SIG-M5 treated with dmso at 0.1 percent for 504 hours (cell line): ENCODE measurements at regions not wholly inside any gene's neighbourhood (a gene's known extent, or its start where the extent isn't known, plus 50 kb on each side); places are given as distances from the start of the nearest gene placed in this dataset.
A peak's percentile ranks its signal among the peaks of the same experiment; 100 is the strongest.

Experiments used
- DNase-seq: peaks from one replicate; lab custom pipeline; 2025; ENCODE audit not compliant: unreplicated experiment; lab: John Stamatoyannopoulos, UW

- DNase-seq = peak; percentile 56
These were observed 106.2 kb downstream of the SMIM20 start for GRCh38 chr4:26020083-26020668.

GRCh38 chr4:26020881-26021280 is 106.9 kb downstream of the SMIM20 start:
- DNase-seq = no peak

- no peak for DNase-seq
These were observed 107.7 kb downstream of the SMIM20 start for GRCh38 chr4:26021417-26022345.

GRCh38 chr4:26022346-26023202 is 108.6 kb downstream of the SMIM20 start:
- peak; percentile 10 for DNase-seq

- DNase-seq = no peak
These were observed 109.4 kb downstream of the SMIM20 start for GRCh38 chr4:26023203-26023972.

GRCh38 chr4:26024079-26024478 is 110.1 kb downstream of the SMIM20 start:
- DNase-seq = no peak

GRCh38 chr4:26028133-26028792 is 114.2 kb downstream of the SMIM20 start:
- DNase-seq = no peak

- no peak for DNase-seq
These were observed 115.0 kb downstream of the SMIM20 start for GRCh38 chr4:26028793-26029567.

- no peak for DNase-seq
These were observed 115.6 kb downstream of the SMIM20 start for GRCh38 chr4:26029568-26030131.

GRCh38 chr4:26030260-26030667 is 116.2 kb downstream of the SMIM20 start:
- no peak for DNase-seq

- DNase-seq = no peak
These were observed 116.8 kb downstream of the SMIM20 start for GRCh38 chr4:26030780-26031179.

- no peak for DNase-seq
These were observed 117.7 kb downstream of the SMIM20 start for GRCh38 chr4:26031704-26032103.

- DNase-seq = no peak
These were observed 118.1 kb downstream of the SMIM20 start for GRCh38 chr4:26032142-26032541.

GRCh38 chr4:26032630-26033317 is 118.8 kb downstream of the SMIM20 start:
- DNase-seq = no peak

- DNase-seq = no peak
These were observed 119.4 kb downstream of the SMIM20 start for GRCh38 chr4:26033389-26033788.

- peak; percentile 13 for DNase-seq
These were observed 120.8 kb downstream of the SMIM20 start for GRCh38 chr4:26034849-26035248.

- DNase-seq = no peak
These were observed 121.9 kb downstream of the SMIM20 start for GRCh38 chr4:26035921-26036320.

- no peak for DNase-seq
These were observed 125.8 kb downstream of the SMIM20 start for GRCh38 chr4:26039639-26040359.
